CD4-positive, alpha-beta T cell (primary cell): ENCODE measurements at regions not wholly inside any gene's neighbourhood (a gene's known extent, or its start where the extent isn't known, plus 50 kb on each side); places are given as distances from the start of the nearest gene placed in this dataset.

Experiments used
- ATAC-seq: fragments of 200-7000 bp; cut with Tn5 transposase; one replicate; pipeline ENCODE4 v1.10.0; 2022; ENCODE audit warnings: mild to moderate bottlenecking; ENCODE audit not compliant: poor library complexity
- CTCF ChIA-PET: fragments of 350-600 bp; sonication (Branson Sonifier 250); formaldehyde crosslinking; loops from one replicate; lab custom pipeline; 2021; ENCODE audit warnings: antibody characterized with exemption, inconsistent platforms; lab: Charles Lee
- POLR2A ChIA-PET: fragments of 350-600 bp; sonication (Branson Sonifier 250); formaldehyde crosslinking; loops from one replicate; lab custom pipeline; 2021; ENCODE audit warnings: antibody characterized with exemption, inconsistent platforms; lab: Charles Lee
- DNase-seq, 14 experiments: peaks; one replicate each; pipeline ENCODE4 v3.0.0-alpha.2; 2013 to 2020; ENCODE audit warnings: mixed read lengths in 2 of 14
- H3K27ac ChIP-seq, 2 donors: one replicate each; pipeline versions ENCODE4 v1.5.1 to v1.7.0; 2013; ENCODE audit warnings: low read length in 2 of 2, low read depth in 1 of 2, mild to moderate bottlenecking in 1 of 2
- H3K27me3 ChIP-seq, 2 experiments: 1 replicate in 1 of 2; 2 replicates in 1 of 2; pipeline versions ENCODE4 v1.6.1 to v1.7.0; 2013; ENCODE audit warnings: low read length in 2 of 2, control low read depth in 1 of 2, mild to moderate bottlenecking in 1 of 2, moderate library complexity in 1 of 2; ENCODE audit not compliant: insufficient read depth in 2 of 2, control insufficient read depth in 1 of 2
- H3K36me3 ChIP-seq: one replicate; pipeline ENCODE4 v1.6.1; 2013; ENCODE audit warnings: low read length, control low read depth; ENCODE audit not compliant: insufficient read depth
- H3K4me1 ChIP-seq: one replicate; pipeline ENCODE4 v1.6.1; 2013; ENCODE audit warnings: low read length, control low read depth; ENCODE audit not compliant: insufficient read depth
- H3K4me3 ChIP-seq: one replicate; pipeline ENCODE4 v1.5.1; 2013; ENCODE audit warnings: mild to moderate bottlenecking, low read length, moderate library complexity
- H3K9me3 ChIP-seq, 2 experiments: 1 replicate in 1 of 2; 2 replicates in 1 of 2; pipeline versions ENCODE4 v1.6.1 to v1.7.0; 2013; ENCODE audit warnings: low read length in 2 of 2, mild to moderate bottlenecking in 2 of 2, control low read depth in 1 of 2, moderate library complexity in 1 of 2; ENCODE audit not compliant: control insufficient read depth in 1 of 2, insufficient read depth in 1 of 2
- H3K27ac Mint-ChIP-seq: one replicate; pipeline ENCODE4 v1.8.0; 2020; ENCODE audit warnings: mixed read lengths
- H3K27me3 Mint-ChIP-seq: one replicate; pipeline ENCODE4 v1.8.0; 2021; ENCODE audit warnings: mixed read lengths
- H3K36me3 Mint-ChIP-seq: one replicate; pipeline ENCODE4 v1.8.0; 2021; ENCODE audit warnings: low read depth, mixed read lengths
- H3K4me1 Mint-ChIP-seq: one replicate; pipeline ENCODE4 v1.8.0; 2021; ENCODE audit warnings: low read depth, mixed read lengths
- H3K4me3 Mint-ChIP-seq: one replicate; pipeline ENCODE4 v1.8.0; 2020; ENCODE audit warnings: mild to moderate bottlenecking, mixed read lengths
- H3K9me3 Mint-ChIP-seq: one replicate; pipeline ENCODE4 v1.8.0; 2020; ENCODE audit warnings: mixed read lengths
- CTCF ChIP-seq: fragments of 200-600 bp; IDR thresholded peaks from one replicate; pipeline ENCODE4 v1.8.0; 2022; ENCODE audit warnings: antibody characterized with exemption, mild to moderate bottlenecking
- intact Hi-C, 2 experiments: fragments of 100-400 bp; cut with DNase I in 1 of 2; cut with micrococcal nuclease in 1 of 2; formaldehyde crosslinking; loops; one replicate each; pipeline versions ENCODE4 v1.15.1 to v1.9.0; 2023 to 2025; cut with DNase I, micrococcal nuclease

GRCh38 chr10:3911713-3912442 lies 126.9 kb upstream of the KLF6 start:
- H3K4me1 Mint-ChIP-seq, result no peaks in the 10 kb centered on the region
- CTCF ChIA-PET, result no interaction called here

GRCh38 chr10:3911241-3911640 lies 126.2 kb upstream of the KLF6 start:
- CTCF ChIA-PET, result no interaction called here
- no peak overlapping the region for H3K4me3 ChIP-seq
- H3K27me3 ChIP-seq, result no peaks in the 10 kb centered on the region
- H3K36me3 ChIP-seq, result no peaks in the 10 kb centered on the region
- POLR2A ChIA-PET, result interaction anchor here (0.8 to 1.2 kb wide), 2 partner anchors 94 to 128 kb away, joined by 3 to 5 read pairs; no protein-coding TSS in a partner anchor
- ATAC-seq (no peak), DNase-seq (no peak)
- Mint-ChIP-seq H3K27me3 (no peaks in the 10 kb centered on the region), H3K36me3 (no peaks in the 10 kb centered on the region), H3K4me3 (no peak overlapping the region), H3K27ac (no peak overlapping the region), H3K4me1 (no peaks in the 10 kb centered on the region), H3K9me3 (no peaks in the 10 kb centered on the region)
- no peak for TF ChIP-seq CTCF
- no peaks in the 10 kb centered on the region for H3K9me3 ChIP-seq
- intact Hi-C loops, result loop anchor here in 1 of 2 experiments (10.0 kb wide), 1 partner anchor 666 kb away; no protein-coding TSS in a partner anchor
- H3K4me1 ChIP-seq, result no peaks in the 10 kb centered on the region
- H3K27ac ChIP-seq, result no peak overlapping the region

More at GRCh38 chr10:3911713-3912442, 126.9 kb upstream of the KLF6 start:
- no peak overlapping the region for H3K27ac Mint-ChIP-seq
- Histone ChIP-seq H3K36me3 (no peaks in the 10 kb centered on the region), H3K9me3 (no peaks in the 10 kb centered on the region), H3K27me3 (no peaks in the 10 kb centered on the region), H3K4me3 (no peak overlapping the region), H3K4me1 (no peaks in the 10 kb centered on the region), H3K27ac (no peak overlapping the region)
- H3K4me3 Mint-ChIP-seq, result no peak overlapping the region
- no peaks in the 10 kb centered on the region for H3K36me3 Mint-ChIP-seq
- POLR2A ChIA-PET, result no interaction called here
- TF ChIP-seq CTCF, result no peak
- ATAC-seq (no peak), DNase-seq (no peak)
- no peaks in the 10 kb centered on the region for H3K9me3 Mint-ChIP-seq
- H3K27me3 Mint-ChIP-seq, result no peaks in the 10 kb centered on the region
- intact Hi-C loops, result loop anchor here in 1 of 2 experiments (10.0 kb wide), 1 partner anchor 667 kb away; no protein-coding TSS in a partner anchor

GRCh38 chr10:3909339-3909738 lies 124.3 kb upstream of the KLF6 start:
- intact Hi-C loops, result loop anchor here in 1 of 2 experiments (10.0 kb wide), 1 partner anchor 745 kb away; no protein-coding TSS in a partner anchor
- H3K36me3 ChIP-seq, result no peaks in the 10 kb centered on the region
- no peak for TF ChIP-seq CTCF
- no peaks in the 10 kb centered on the region for H3K4me1 ChIP-seq
- H3K27ac ChIP-seq, result no peak overlapping the region
- no peak overlapping the region for H3K4me3 ChIP-seq
- ChIA-PET CTCF (no interaction called here), POLR2A (no interaction called here)
- Mint-ChIP-seq H3K27ac (no peak overlapping the region), H3K9me3 (no peaks in the 10 kb centered on the region), H3K4me1 (no peaks in the 10 kb centered on the region), H3K27me3 (no peaks in the 10 kb centered on the region), H3K36me3 (no peaks in the 10 kb centered on the region), H3K4me3 (no peak overlapping the region)
- ATAC-seq (no peak), DNase-seq (no peak)
- no peaks in the 10 kb centered on the region for H3K9me3 ChIP-seq
- no peaks in the 10 kb centered on the region for H3K27me3 ChIP-seq
